ENCODE measurements at regions not wholly inside any gene's neighbourhood (a gene's known extent, or its start where the extent isn't known, plus 50 kb on each side); places are given as distances from the start of the nearest gene placed in this dataset.

GRCh38 chr7:155971180-155971770 lies 159.0 kb upstream of the SHH start:
- intact Hi-C loops (cut with micrococcal nuclease), result no loop called here
- ATAC-seq (no peak), DNase-seq (no peak)

GRCh38 chr7:155969192-155969929 lies 157.1 kb upstream of the SHH start:
- intact Hi-C loops (cut with micrococcal nuclease), result no loop called here
- ATAC-seq (no peak), DNase-seq (no peak)

- ATAC-seq (no peak), DNase-seq (no peak)
- intact Hi-C loops (cut with micrococcal nuclease), result no loop called here
Observed at GRCh38 chr7:155965010-155965409, 152.7 kb upstream of the SHH start.

DNA sequence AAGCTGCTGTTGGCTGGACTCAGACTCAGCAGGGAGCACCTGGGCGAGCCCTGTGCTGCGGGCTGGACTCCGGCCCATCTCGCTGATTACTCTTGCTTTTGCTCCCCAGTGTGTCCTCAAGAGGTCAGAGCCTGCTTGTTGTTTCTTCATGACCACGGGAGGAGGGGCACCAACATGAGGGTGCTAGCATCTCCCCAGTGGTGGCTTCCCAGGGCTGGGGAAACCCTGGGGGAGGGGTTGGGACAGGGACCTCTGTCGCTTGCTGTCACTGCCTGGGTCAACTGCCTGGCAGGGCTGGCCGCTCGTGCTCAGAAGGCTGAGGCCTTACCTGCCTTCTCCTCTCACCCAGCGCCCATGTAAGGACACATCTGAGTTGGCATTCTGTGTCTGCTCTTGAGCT lies 152.3 kb upstream of the SHH start:
- DNase-seq (no peak), ATAC-seq (no peak)
- intact Hi-C loops (cut with micrococcal nuclease), result no loop called here

GRCh38 chr7:155963771-155964195 lies 151.5 kb upstream of the SHH start:
- intact Hi-C loops (cut with micrococcal nuclease), result no loop called here
- no peak for ATAC-seq
- no peak for DNase-seq

DNA sequence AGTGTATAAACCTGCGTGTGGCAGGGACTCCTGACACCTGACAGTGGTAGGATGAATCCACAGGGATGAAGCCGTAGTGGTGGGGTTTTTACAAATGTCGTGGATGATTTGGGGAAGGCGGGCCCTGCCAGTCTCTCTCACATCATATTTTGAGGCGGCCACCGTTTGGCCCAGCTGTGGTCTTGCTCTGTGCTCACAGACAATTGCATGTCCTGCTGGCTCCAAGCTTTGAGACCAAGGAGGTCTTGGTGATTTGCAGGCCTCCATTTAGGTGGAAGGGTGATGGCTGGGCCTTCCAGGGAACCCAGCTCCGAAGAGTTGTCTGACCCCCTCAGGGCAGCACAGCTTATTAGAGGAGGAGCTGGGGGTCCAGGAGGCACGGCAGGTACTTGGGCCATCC lies 151.1 kb upstream of the SHH start:
- DNase-seq, result no peak
- intact Hi-C loops (cut with micrococcal nuclease), result no loop called here
- ATAC-seq, result no peak

- DNase-seq (no peak), ATAC-seq (no peak)
- intact Hi-C loops (cut with micrococcal nuclease), result no loop called here
Observed at GRCh38 chr7:155962968-155963300, 150.7 kb upstream of the SHH start.

DNA sequence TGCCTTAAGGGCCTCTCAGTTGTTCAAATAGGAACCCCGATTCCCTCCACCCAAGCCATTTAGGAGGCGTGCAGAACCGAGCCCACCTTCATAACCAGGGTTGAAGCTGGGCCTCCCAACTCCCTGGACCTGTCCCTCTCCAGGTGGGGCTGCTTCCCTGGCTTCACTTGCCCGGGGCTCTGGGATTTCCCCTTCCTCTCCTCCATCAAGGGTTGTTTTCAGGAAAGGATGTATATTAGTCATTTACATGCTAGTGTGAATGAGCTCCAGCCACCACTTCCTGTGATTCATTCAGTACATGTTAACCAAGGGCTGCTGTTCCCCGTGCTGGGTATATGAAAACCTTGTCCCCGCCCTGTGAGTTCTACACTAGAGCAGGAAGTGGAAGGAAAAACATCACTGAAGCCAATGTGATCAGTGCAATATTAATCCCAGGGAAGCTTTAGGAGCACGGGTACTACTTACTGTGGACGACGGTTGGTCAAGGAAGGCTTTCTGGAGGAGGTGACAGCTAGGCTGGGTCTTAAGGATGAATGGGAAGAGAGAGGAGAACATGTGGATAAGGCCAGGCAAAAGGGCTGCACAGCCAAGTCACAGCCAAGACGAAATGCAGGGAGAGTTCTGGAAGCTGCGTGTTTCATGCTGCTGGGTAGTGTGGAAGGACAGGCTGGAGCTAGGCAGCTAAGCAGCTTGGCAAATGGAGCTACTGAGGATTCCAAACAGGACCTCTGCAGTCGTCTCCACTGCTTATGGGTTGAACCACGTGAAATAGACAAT lies 150.1 kb upstream of the SHH start:
- ATAC-seq (no peak), DNase-seq (no peak)
- intact Hi-C loops (cut with micrococcal nuclease), result no loop called here

DNA sequence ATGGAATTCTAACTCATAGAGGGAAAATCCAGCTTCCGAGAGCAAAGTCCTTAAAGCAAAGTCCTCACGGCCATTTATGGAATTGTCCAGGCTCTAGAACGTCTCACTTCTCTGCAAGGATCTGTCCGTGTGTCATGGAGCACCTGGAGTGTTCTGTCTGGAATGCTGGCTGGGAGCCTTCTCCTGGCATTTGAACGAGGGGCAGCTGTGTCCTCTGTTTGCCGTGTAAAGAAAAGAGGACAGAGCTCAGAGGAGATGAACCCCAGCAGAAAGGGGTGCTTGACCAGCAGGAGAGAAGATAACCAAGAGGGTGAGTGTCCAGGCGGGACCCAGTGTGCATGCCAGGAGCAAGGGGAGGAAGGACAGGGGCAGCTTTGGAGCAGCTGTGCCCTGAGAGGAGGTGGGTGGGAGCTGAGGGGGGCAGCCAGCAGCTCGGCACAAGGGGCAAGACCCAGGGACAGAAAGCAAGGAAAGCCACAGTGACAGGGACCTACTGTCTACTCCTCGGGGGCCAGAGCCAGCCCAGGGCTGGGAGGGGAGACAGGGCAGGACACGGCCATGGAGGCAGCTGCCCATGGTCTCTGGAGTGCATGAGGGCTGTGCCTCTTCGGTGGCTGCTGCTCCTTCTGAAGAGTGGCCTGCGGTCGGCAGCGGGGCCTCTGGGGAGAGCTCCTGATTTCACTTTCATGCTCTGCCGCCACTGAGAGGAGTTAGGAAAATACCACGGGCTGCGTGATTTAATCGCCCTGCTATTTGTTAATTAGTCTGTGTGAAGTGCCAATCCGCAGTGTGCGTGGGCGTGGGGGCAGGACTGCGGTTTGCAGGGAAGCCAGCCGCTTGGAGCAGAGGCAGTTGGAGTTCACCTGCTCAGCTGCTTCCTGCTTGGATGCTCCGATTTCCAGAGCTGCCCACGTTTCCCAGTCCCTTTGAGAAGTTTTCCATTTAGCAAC lies 149.3 kb upstream of the SHH start:
- intact Hi-C loops (cut with micrococcal nuclease), result no loop called here
- ATAC-seq, result no peak
- no peak for DNase-seq

- intact Hi-C loops (cut with micrococcal nuclease), result no loop called here
- no peak for DNase-seq
- ATAC-seq, result no peak
Observed at GRCh38 chr7:155959894-155960293, 147.6 kb upstream of the SHH start.

- ATAC-seq (no peak), DNase-seq (no peak)
- intact Hi-C loops (cut with micrococcal nuclease), result no loop called here
Observed at GRCh38 chr7:155956977-155957376, 144.7 kb upstream of the SHH start.

- no peak for ATAC-seq
- no peak for DNase-seq
- intact Hi-C loops (cut with micrococcal nuclease), result no loop called here
Observed at GRCh38 chr7:155955367-155955635, 143.0 kb upstream of the SHH start.

DNA sequence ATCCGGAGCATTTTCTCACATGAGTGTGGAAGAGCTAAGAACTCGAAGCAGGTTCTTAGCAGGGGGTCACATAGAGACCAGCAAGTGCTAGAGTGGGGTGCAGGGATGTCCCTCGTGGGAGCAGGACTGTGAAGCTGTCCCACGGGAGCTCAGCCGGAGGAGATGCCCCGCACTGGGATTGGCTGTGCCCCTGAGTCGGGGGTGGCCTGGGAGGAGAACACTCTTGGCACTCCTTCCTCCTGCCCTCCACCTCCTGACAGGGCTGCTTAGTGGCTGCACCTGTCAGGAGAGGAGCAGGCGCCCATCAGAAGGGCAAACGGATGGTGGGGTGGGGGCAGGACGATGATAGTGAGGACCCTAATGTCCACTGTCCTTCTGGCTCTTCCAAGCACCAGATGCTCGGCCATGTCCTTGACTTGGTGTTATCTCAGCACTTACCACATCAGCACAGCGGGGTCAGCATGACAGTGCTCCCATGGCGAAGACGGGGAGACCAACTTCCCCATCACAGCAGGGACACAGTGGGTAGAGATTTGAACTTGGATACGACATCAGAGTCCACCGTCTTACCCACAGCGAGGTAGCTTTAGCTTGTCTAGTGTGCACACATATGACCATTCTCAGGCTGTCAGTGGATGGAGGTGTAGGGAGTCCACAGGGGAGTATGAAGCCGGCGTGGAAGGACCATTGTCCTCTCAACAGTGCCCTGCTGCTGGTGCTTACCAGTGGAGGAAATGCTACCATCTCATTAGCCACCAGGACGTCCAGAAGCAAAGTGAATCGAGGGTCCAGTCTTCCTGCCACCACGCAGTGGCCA lies 142.5 kb upstream of the SHH start:
- intact Hi-C loops (cut with micrococcal nuclease), result no loop called here
- ATAC-seq, result no peak
- no peak for DNase-seq

- intact Hi-C loops (cut with micrococcal nuclease), result no loop called here
- ATAC-seq, result no peak
- no peak for DNase-seq
Observed at GRCh38 chr7:155953781-155954549, 141.7 kb upstream of the SHH start.

- ATAC-seq (no peak), DNase-seq (no peak)
- intact Hi-C loops (cut with micrococcal nuclease), result no loop called here
Observed at GRCh38 chr7:155953501-155953778, 141.2 kb upstream of the SHH start.

- no peak for DNase-seq
- no peak for ATAC-seq
- intact Hi-C loops (cut with micrococcal nuclease), result no loop called here
Observed at GRCh38 chr7:155951554-155952158, 139.4 kb upstream of the SHH start.

DNA sequence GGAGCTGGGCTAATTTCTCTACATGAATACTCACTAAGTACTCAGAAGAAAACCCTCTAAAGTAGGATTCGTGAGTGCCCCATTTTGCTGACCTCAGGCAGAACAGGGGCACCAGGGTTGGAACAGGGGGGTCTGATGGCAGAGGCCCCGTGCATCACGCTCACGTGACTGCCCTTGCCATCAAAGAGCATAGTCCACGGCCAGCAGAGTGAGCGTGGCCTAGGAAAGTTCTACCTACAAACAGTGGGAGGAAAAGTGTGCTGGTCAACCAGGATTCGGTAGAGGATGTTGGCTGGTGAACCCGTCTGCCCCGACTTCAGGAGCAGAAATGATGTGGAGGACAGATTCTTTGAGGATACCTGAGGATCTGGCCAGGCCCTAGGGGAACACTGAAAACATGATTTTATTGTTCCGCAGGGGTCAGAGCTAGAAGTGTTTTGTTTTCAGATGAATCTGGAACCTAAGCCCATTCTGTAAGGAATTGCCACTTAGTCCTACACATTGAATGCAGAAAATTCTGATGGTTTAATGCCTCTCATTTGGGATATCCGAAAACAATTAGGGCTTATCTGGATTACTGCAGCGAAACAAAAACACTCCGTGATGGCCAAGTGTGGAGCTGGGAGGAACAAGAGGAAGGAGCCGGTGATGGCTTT lies 138.8 kb upstream of the SHH start:
- ATAC-seq, result no peak
- DNase-seq, result no peak
- intact Hi-C loops (cut with micrococcal nuclease), result no loop called here

GRCh38 chr7:155948845-155949244 lies 136.6 kb upstream of the SHH start:
- intact Hi-C loops (cut with micrococcal nuclease), result no loop called here
- no peak for ATAC-seq
- DNase-seq, result no peak

All from left ventricle myocardium superior (tissue), 1 donor.